Caco-2 (cell line): ENCODE measurements at regions not wholly inside any gene's neighbourhood (a gene's known extent, or its start where the extent isn't known, plus 50 kb on each side); places are given as distances from the start of the nearest gene placed in this dataset.

Experiments used
- BruUV-seq: library from RNA; stranded (reverse); fragments of 400-500 nt; replicated peaks from 2 replicates; lab custom pipeline; 2021; lab: Mats Ljungman, UMichigan
- CTCF ChIA-PET: fragments of 300-600 bp; sonication (Branson Sonifier 250); formaldehyde crosslinking; loops from one replicate; lab custom pipeline; 2022; ENCODE audit warnings: antibody characterized with exemption; lab: Charles Lee
- POLR2A ChIA-PET: fragments of 300-600 bp; sonication (Branson Sonifier 250); formaldehyde crosslinking; loops from one replicate; lab custom pipeline; 2022; ENCODE audit warnings: antibody characterized with exemption; lab: Charles Lee
- DNase-seq, 2 experiments: peaks; one replicate each; pipeline versions ENCODE4 v3.0.0 to v3.0.0-alpha.2; 2020 to 2022
- H3K27me3 ChIP-seq: replicated peaks from 2 replicates; pipeline ENCODE4 v1.6.0; 2011; ENCODE audit warnings: low read length; ENCODE audit not compliant: control insufficient read depth, insufficient read depth
- H3K36me3 ChIP-seq: 2 replicates; pipeline ENCODE4 v1.5.1; 2011; ENCODE audit warnings: low read length; ENCODE audit not compliant: control insufficient read depth, insufficient read depth
- H3K4me1 ChIP-seq: fragments of 250-450 bp; sonication (Bioruptor Pico); 2 replicates; pipeline ENCODE4 v1.5.1; 2020; ENCODE audit warnings: mild to moderate bottlenecking
- H3K4me3 ChIP-seq: 2 replicates; pipeline ENCODE4 v1.5.1; 2011; ENCODE audit warnings: low read depth, mild to moderate bottlenecking, control low read depth, low read length
- H3K9me3 ChIP-seq: fragments of 250-450 bp; sonication (Bioruptor Pico); 2 replicates; pipeline ENCODE4 v1.5.1; 2020; ENCODE audit warnings: mild to moderate bottlenecking, moderate library complexity
- H3K27ac Mint-ChIP-seq: one replicate; pipeline ENCODE4 v1.8.0; 2022; ENCODE audit warnings: mixed read lengths; ENCODE audit not compliant: unreplicated experiment
- H3K27me3 Mint-ChIP-seq: one replicate; pipeline ENCODE4 v1.8.0; 2022; ENCODE audit warnings: mixed read lengths; ENCODE audit not compliant: insufficient read depth, unreplicated experiment
- H3K36me3 Mint-ChIP-seq: one replicate; pipeline ENCODE4 v1.8.0; 2022; ENCODE audit warnings: mild to moderate bottlenecking, mixed read lengths; ENCODE audit not compliant: insufficient read depth, unreplicated experiment
- H3K4me1 Mint-ChIP-seq: one replicate; pipeline ENCODE4 v1.8.0; 2022; ENCODE audit warnings: low read depth, mixed read lengths; ENCODE audit not compliant: unreplicated experiment
- H3K4me3 Mint-ChIP-seq: one replicate; pipeline ENCODE4 v1.8.0; 2022; ENCODE audit warnings: mild to moderate bottlenecking, moderate library complexity, mixed read lengths; ENCODE audit not compliant: unreplicated experiment
- H3K9me3 Mint-ChIP-seq: one replicate; pipeline ENCODE4 v1.8.0; 2022; ENCODE audit warnings: mixed read lengths; ENCODE audit not compliant: unreplicated experiment
- intact Hi-C: fragments of 100-400 bp; cut with micrococcal nuclease; formaldehyde crosslinking; loops from one replicate; pipeline ENCODE4 v1.10.0; 2022; ENCODE audit not compliant: unreplicated experiment
- TF ChIP-seq, protein P1 (sequence below), 2 experiments: fragments of 200-600 bp in 1 of 2; IDR thresholded peaks; 1 replicate in 1 of 2; 2 replicates in 1 of 2; pipeline versions ENCODE4 v1.5.1 to v1.8.0; 2011 to 2022; ENCODE audit warnings: antibody characterized with exemption in 1 of 2, control low read depth in 1 of 2, inconsistent platforms in 1 of 2, low read depth in 1 of 2, low read length in 1 of 2, mild to moderate bottlenecking in 1 of 2, moderate library complexity in 1 of 2; ENCODE audit not compliant: insufficient read depth in 1 of 2, severe bottlenecking in 1 of 2, unreplicated experiment in 1 of 2

DNA sequence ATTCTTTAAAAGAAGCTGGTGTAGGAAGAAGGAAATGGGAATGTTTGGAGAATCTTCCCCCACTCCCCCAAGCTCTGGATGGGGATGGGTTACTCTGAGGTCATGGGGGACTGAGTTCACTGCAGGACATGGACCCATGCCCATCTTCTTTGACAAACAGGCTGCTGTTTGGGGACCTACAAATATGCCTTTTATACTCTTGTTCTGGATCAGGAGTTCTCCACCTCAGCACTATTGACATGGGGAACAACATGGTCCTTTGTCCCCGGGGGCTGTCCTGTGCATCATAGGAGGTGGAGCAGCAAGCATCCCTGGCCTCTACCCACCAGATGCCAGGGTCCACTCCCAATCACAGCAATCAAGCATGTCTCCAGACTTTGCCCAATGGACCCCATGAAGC is 365.8 kb upstream of the C1orf174 start:
- Mint-ChIP-seq H3K4me3 (no peak overlapping the region), H3K9me3 (peaks cover 28% of the 10 kb centered on the region), H3K27ac (no peak overlapping the region), H3K36me3 (no peaks in the 10 kb centered on the region), H3K4me1 (no peaks in the 10 kb centered on the region), H3K27me3 (peaks cover 5% of the 10 kb centered on the region)
- DNase-seq, result no peak
- Histone ChIP-seq H3K4me1 (no peaks in the 10 kb centered on the region), H3K4me3 (no peak overlapping the region), H3K36me3 (no peaks in the 10 kb centered on the region), H3K9me3 (no peaks in the 10 kb centered on the region), H3K27me3 (no peaks in the 10 kb centered on the region)
- ChIA-PET POLR2A (no interaction called here), CTCF (no interaction called here)
- TF ChIP-seq, protein P1, sequence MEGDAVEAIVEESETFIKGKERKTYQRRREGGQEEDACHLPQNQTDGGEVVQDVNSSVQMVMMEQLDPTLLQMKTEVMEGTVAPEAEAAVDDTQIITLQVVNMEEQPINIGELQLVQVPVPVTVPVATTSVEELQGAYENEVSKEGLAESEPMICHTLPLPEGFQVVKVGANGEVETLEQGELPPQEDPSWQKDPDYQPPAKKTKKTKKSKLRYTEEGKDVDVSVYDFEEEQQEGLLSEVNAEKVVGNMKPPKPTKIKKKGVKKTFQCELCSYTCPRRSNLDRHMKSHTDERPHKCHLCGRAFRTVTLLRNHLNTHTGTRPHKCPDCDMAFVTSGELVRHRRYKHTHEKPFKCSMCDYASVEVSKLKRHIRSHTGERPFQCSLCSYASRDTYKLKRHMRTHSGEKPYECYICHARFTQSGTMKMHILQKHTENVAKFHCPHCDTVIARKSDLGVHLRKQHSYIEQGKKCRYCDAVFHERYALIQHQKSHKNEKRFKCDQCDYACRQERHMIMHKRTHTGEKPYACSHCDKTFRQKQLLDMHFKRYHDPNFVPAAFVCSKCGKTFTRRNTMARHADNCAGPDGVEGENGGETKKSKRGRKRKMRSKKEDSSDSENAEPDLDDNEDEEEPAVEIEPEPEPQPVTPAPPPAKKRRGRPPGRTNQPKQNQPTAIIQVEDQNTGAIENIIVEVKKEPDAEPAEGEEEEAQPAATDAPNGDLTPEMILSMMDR (IDR thresholded peaks at IDR 0.05; ENCODE audit: insufficient read depth in 1 of 2, low read depth in 1 of 2, low read length in 1 of 2, severe bottlenecking in 1 of 2, unreplicated experiment in 1 of 2), result no peak
- no TSS peak for BruUV-seq
- intact Hi-C loops, result no loop called here

- Histone ChIP-seq H3K4me1 (no peaks in the 10 kb centered on the region), H3K9me3 (no peaks in the 10 kb centered on the region), H3K36me3 (no peaks in the 10 kb centered on the region), H3K27me3 (no peaks in the 10 kb centered on the region), H3K4me3 (no peak overlapping the region)
- DNase-seq, result no peak
- POLR2A ChIA-PET, result no interaction called here
- no TSS peak for BruUV-seq
- TF ChIP-seq, protein P1 (IDR thresholded peaks at IDR 0.05; ENCODE audit: insufficient read depth in 1 of 2, low read depth in 1 of 2, low read length in 1 of 2, severe bottlenecking in 1 of 2, unreplicated experiment in 1 of 2), result no peak
- Mint-ChIP-seq H3K27me3 (peaks cover 8% of the 10 kb centered on the region), H3K9me3 (peaks cover 12% of the 10 kb centered on the region), H3K27ac (no peak overlapping the region), H3K4me1 (no peaks in the 10 kb centered on the region), H3K36me3 (no peaks in the 10 kb centered on the region), H3K4me3 (no peak overlapping the region)
- CTCF ChIA-PET, result no interaction called here
- intact Hi-C loops, result no loop called here
Observed at GRCh38 chr1:4267381-4268261, 367.5 kb upstream of the C1orf174 start.

- Histone ChIP-seq H3K36me3 (no peaks in the 10 kb centered on the region), H3K4me1 (no peaks in the 10 kb centered on the region), H3K9me3 (no peaks in the 10 kb centered on the region), H3K4me3 (no peak overlapping the region), H3K27me3 (no peaks in the 10 kb centered on the region)
- TF ChIP-seq, protein P1 (IDR thresholded peaks at IDR 0.05; ENCODE audit: insufficient read depth in 1 of 2, low read depth in 1 of 2, low read length in 1 of 2, severe bottlenecking in 1 of 2, unreplicated experiment in 1 of 2), result no peak
- no peaks in the 10 kb centered on the region for H3K36me3 Mint-ChIP-seq
- peaks cover 8% of the 10 kb centered on the region for H3K27me3 Mint-ChIP-seq
- ChIA-PET CTCF (no interaction called here), POLR2A (no interaction called here)
- H3K27ac Mint-ChIP-seq, result no peak overlapping the region
- H3K4me3 Mint-ChIP-seq, result no peak overlapping the region
- intact Hi-C loops, result no loop called here
- peaks cover 12% of the 10 kb centered on the region for H3K9me3 Mint-ChIP-seq
- BruUV-seq, result no TSS peak
- no peaks in the 10 kb centered on the region for H3K4me1 Mint-ChIP-seq
- DNase-seq, result no peak
Observed at GRCh38 chr1:4268262-4268888, 368.3 kb upstream of the C1orf174 start.
